WI38 (cell line): ENCODE measurements at regions not wholly inside any gene's neighbourhood (a gene's known extent, or its start where the extent isn't known, plus 50 kb on each side); places are given as distances from the start of the nearest gene placed in this dataset.
A peak's percentile ranks its signal among the peaks of the same experiment; 100 is the strongest.

Source experiments
- H3K4me3 ChIP-seq: 2 replicates; pipeline ENCODE4 v1.5.1; 2011; ENCODE audit warnings: low read depth, mild to moderate bottlenecking, control low read depth, low read length
- CTCF ChIP-seq: IDR thresholded peaks from 2 replicates; pipeline ENCODE4 v1.5.1; 2012; ENCODE audit warnings: low read depth, mild to moderate bottlenecking, control low read depth, low read length

GRCh38 chr1:212558693-212559480 lies 49.7 kb upstream of the ATF3 start:
- no peak for TF ChIP-seq CTCF
- peak overlapping the region; percentile 69 for H3K4me3 ChIP-seq
